ENCODE measurements at regions not wholly inside any gene's neighbourhood (a gene's known extent, or its start where the extent isn't known, plus 50 kb on each side); places are given as distances from the start of the nearest gene placed in this dataset.

GRCh38 chr18:23386317-23386716 lies 66.8 kb upstream of the RIOK3 start:
- DNase-seq (ENCODE audit: low read depth, low spot score) = no peak

DNA sequence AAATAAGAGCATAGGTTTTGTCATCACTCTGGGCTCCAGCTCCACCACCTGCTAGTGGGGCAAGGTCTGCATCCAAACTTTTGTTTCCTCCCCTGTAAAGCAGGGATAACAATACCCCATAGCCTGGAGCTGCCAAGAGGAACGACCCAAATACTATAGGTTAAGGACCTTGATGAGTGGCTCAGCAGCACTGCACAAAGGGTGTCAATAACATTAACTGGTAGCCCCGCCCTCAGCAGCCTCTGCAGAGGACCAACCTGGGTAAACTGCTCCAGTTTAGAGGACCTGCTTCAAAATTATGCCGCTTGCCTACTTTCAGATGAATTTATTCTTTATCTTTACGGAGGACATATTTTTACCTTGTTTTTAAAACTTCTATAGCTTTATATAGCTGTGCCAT lies 65.8 kb upstream of the RIOK3 start:
- no peak for DNase-seq (ENCODE audit: low read depth, low spot score)

DNA sequence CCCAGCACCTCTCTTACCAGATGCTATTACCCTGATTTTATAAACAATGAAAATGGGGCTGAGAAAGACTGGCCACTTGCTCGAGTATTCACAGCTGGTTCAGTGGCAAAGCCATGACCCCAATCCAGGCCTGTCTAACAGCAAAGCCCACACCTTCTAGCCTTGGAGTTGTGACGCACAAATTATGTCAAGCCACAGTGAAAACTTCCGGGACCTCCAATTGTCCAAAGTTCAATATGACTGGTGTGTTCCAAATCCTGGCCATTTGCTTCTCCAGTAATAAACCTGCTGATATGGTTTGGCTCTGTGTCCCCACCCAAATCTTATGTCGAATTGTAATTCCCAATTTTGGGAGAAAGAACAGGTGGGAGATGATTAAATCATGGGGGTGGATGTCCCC lies 64.7 kb upstream of the RIOK3 start:
- no peak for DNase-seq (ENCODE audit: low read depth, low spot score)

DNA sequence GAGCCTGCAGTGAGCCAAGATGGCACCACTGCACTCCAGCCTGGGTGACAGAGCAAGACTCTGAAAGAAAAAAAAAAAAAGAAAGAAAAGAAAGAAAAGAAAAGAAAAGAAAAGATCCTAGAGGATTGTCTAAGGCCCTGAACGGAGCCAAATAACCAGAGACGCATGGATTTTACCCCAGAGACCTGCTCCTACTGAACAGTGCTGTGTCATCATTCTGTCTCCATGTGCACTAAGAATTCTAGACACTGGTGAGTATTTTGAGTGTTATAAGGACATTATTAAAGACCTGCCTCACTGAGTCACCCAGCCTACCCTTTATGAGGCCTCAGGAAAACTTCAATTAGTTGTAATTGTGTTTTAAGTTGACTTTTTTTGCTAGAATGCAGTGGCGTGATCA lies 61.9 kb upstream of the RIOK3 start:
- no peak for DNase-seq (ENCODE audit: low read depth, low spot score)

DNA sequence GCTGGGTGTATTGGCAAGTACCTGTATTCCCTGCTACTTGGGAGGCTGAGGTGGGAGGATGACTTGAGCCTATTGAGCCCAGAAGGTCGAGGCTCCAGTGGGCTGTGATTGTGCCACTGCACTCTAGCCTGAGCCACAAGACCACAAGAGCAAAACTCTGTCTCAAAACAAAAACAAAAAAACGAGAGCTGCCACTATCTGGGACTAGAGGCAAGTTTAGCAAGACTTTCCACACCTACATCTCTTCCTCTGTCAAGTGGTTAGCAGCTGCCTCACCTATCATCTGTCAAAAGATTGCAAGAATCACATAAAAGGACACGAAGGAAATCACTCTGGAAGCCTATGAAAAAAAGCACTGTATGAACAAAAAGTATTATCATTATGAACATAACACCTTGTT lies 55.2 kb upstream of the RIOK3 start:
- no peak for DNase-seq (ENCODE audit: low read depth, low spot score)

GRCh38 chr18:23398401-23398800 lies 54.7 kb upstream of the RIOK3 start:
- no peak for DNase-seq (ENCODE audit: low read depth, low spot score)

- no peak for DNase-seq (ENCODE audit: low read depth, low spot score)
Observed at GRCh38 chr18:23399067-23399466, 54.0 kb upstream of the RIOK3 start.

GRCh38 chr18:23400918-23401317 lies 52.2 kb upstream of the RIOK3 start:
- no peak for DNase-seq (ENCODE audit: low read depth, low spot score)

DNA sequence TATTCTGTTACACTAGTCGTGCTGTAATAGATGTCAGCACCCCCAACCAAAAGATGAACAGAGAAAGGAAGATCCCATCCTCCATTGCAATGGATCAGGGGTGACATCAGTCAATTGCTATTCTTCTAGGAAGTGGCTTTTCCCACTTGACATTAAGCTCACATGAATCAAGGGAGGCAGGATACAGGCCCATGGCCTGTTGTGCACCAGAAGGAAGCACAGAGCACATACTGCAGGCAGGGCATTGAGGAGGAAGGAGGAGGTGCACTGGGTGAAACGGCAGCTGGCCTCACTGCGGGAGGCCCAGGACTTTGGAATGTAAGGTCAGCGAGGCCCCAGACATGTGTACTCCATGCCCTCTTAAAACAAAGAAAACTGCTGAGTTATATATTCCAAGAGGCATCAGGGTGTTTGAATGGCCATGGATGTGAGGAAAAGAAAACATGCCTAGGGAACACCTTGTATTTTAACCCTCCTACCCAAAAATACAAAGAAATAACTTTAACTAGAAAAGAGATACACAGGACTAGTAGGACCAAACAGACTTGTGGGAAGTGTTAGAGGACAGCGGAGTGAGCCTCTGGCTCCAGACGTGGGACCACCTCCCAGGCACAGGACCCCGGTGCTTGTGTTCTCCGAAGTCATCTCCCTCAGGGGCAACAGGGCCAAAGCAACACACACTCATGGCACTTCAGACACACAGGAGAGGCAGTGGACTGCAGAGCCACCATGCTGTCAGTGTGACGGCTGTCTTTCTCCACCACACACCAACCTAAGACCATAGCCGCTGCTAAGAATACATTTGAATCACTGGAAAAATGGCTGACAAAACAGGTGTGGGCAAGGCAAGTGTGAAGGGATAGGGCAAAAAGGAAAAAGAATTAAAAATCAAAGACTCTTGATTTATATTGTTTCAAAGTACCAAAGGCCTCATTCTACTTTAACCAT lies 51.4 kb upstream of the RIOK3 start:
- DNase-seq (ENCODE audit: low read depth, low spot score) = peak; percentile 62
